Thymus (tissue), 11 donors: ENCODE measurements at regions not wholly inside any gene's neighbourhood (a gene's known extent, or its start where the extent isn't known, plus 50 kb on each side); places are given as distances from the start of the nearest gene placed in this dataset.

Source experiments
- DNase-seq, 9 donors: peaks; one replicate each; pipeline ENCODE4 v3.0.0-alpha.2; 2013; ENCODE audit warnings: low spot score in 9 of 9, low read depth in 6 of 9, missing footprints in 1 of 9
- H3K27ac ChIP-seq, 2 donors: one replicate each; pipeline ENCODE4 v1.5.1; 2013; ENCODE audit warnings: control low read depth in 1 of 2, low read depth in 1 of 2, low read length in 1 of 2, mild to moderate bottlenecking in 1 of 2, moderate library complexity in 1 of 2
- H3K27me3 ChIP-seq, 2 donors: one replicate each; pipeline ENCODE4 v1.5.1; 2013; ENCODE audit warnings: low read length in 1 of 2; ENCODE audit not compliant: control insufficient read depth in 2 of 2, insufficient read depth in 1 of 2
- H3K36me3 ChIP-seq, 2 donors: one replicate each; pipeline ENCODE4 v1.5.1; 2013; ENCODE audit warnings: low read length in 1 of 2, mild to moderate bottlenecking in 1 of 2, moderate library complexity in 1 of 2; ENCODE audit not compliant: control insufficient read depth in 2 of 2, insufficient read depth in 2 of 2
- H3K4me1 ChIP-seq, 2 donors: one replicate each; pipeline ENCODE4 v1.5.1; 2013; ENCODE audit warnings: low read length in 2 of 2; ENCODE audit not compliant: control insufficient read depth in 2 of 2, insufficient read depth in 2 of 2
- H3K4me3 ChIP-seq, 2 donors: one replicate each; pipeline ENCODE4 v1.5.1; 2013; ENCODE audit warnings: low read length in 2 of 2, control low read depth in 1 of 2, mild to moderate bottlenecking in 1 of 2
- H3K9me3 ChIP-seq, 2 donors: one replicate each; pipeline ENCODE4 v1.5.1; 2013; ENCODE audit warnings: low read length in 1 of 2, mild to moderate bottlenecking in 1 of 2; ENCODE audit not compliant: control insufficient read depth in 2 of 2, insufficient read depth in 1 of 2
- WGBS: extraction: QIAGEN DNeasy Blood & Tissue Kit; methylation state at CpG from one replicate; pipeline ENCODE4 v1.1.7; 2013; 5-methylcytosine and 5-hydroxymethylcytosine counted together
- donor health status: healthy.

DNA sequence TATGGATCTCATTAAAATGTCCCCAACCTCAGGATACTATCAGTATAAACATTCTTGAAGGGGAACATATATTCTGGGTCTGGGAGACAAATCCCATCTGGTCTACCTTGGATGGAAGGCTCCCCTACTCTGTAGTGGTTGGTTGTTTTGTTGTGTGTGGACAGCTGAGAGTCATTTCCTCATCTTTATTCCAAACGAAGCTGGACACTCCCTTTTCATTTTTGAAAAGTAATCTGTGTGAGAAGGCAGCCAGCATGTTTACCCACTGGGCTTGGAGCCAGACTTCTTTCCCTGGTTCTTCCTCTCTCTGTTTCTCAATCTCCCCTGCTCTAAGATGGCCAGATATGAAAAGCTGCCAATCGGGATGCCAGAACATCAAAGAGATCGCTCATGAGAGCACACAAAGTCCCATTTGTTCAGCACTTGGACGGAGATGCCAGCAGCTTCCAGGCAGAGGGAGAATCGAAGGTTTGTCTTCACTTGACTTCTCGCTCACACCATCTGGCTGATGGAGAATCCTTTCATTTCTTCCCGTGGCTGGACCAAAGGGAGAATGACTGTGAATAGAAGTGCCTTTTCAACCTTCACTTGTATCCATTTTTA is 108.1 kb upstream of the AGR3 start:
- no peaks in the 10 kb centered on the region for H3K36me3 ChIP-seq
- H3K9me3 ChIP-seq: no peaks in the 10 kb centered on the region
- no peak overlapping the region for H3K4me3 ChIP-seq
- 81% methylated on average over 7 of the region's 7 CpGs for WGBS
- no peaks in the 10 kb centered on the region for H3K27me3 ChIP-seq
- no peaks in the 10 kb centered on the region for H3K4me1 ChIP-seq
- H3K27ac ChIP-seq: no peak overlapping the region
- DNase-seq: peak in 1 of 9 donors; percentile 16

DNA sequence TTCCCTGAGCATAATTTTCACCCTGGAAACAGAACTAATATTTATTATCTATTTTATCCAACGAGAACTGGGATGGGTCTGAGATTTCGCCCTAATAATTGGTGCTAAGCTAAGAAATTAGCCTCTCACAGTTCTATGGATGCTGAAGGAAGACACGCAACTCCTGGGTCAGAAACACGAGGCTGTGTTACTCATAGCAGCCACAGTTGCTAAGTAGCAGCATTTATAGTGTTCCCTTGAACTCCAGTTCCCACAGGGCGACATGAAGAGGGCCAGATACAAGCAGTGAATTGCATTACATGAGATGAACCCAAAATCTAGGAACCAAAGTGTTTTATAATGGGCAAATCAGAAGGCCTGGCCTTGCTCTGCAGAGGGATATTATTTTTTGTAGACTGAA is 109.8 kb upstream of the AGR3 start:
- Histone ChIP-seq H3K4me3 (no peak overlapping the region), H3K27ac (no peak overlapping the region), H3K27me3 (no peaks in the 10 kb centered on the region), H3K9me3 (no peaks in the 10 kb centered on the region), H3K36me3 (no peaks in the 10 kb centered on the region), H3K4me1 (no peaks in the 10 kb centered on the region)
- DNase-seq: no peak
- 96% methylated on average over 5 of the region's 5 CpGs for WGBS

DNA sequence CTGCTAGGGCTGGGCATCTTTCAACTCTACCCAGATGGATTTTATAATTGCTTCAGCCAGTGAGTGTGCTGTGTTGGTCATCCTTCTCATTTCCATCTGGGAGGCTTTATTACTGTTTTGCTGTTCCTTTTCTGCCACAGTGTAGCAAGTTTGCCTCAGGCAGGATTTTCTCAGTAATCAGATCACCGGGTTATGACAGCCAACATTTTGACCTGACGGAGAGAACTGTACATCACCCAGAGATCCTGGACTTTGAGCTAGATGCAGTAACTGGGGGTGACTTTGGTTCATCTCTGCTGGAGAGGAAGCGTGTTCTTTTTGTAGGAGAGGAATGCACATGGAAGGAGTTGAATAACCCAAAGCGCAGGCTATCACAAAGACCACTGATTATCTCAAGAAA is 111.8 kb upstream of the AGR3 start:
- Histone ChIP-seq H3K27me3 (no peaks in the 10 kb centered on the region), H3K4me1 (no peaks in the 10 kb centered on the region), H3K9me3 (no peaks in the 10 kb centered on the region), H3K36me3 (no peaks in the 10 kb centered on the region), H3K27ac (no peak overlapping the region), H3K4me3 (no peak overlapping the region)
- no peak for DNase-seq
- WGBS: 98% methylated on average over 4 of the region's 4 CpGs

DNA sequence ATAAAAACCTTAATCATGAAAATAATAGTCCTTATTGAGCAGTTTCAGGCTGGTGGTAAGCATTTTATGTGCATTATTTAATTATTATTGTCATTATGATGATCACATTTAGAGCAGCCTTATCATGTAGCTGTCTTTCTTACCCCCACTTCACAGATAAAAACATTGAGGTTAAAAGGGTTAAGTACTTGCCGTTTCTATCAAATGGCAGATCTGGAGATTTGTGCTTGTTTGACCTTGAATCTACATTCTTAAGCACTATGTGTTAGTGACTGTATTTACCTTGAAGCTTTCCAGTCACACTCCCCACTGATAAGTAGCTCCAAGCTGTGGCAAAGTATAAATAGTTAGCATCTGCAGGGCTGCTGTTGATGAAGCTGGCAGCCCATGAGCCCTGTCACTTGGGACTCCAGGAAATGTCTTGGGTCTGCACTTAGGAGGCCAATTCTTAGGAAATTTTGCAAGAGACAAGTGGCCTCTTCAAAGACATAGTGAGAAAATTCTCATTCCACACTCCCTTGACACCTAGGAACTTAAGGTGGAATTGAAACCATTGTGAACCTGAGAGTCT is 116.8 kb upstream of the AGR3 start:
- H3K36me3 ChIP-seq: no peaks in the 10 kb centered on the region
- H3K4me3 ChIP-seq: no peak overlapping the region
- H3K27me3 ChIP-seq: no peaks in the 10 kb centered on the region
- no peak overlapping the region for H3K27ac ChIP-seq
- no peaks in the 10 kb centered on the region for H3K4me1 ChIP-seq
- H3K9me3 ChIP-seq: no peaks in the 10 kb centered on the region
- WGBS: 95% methylated on average over 1 of the region's 1 CpG
- DNase-seq: no peak

DNA sequence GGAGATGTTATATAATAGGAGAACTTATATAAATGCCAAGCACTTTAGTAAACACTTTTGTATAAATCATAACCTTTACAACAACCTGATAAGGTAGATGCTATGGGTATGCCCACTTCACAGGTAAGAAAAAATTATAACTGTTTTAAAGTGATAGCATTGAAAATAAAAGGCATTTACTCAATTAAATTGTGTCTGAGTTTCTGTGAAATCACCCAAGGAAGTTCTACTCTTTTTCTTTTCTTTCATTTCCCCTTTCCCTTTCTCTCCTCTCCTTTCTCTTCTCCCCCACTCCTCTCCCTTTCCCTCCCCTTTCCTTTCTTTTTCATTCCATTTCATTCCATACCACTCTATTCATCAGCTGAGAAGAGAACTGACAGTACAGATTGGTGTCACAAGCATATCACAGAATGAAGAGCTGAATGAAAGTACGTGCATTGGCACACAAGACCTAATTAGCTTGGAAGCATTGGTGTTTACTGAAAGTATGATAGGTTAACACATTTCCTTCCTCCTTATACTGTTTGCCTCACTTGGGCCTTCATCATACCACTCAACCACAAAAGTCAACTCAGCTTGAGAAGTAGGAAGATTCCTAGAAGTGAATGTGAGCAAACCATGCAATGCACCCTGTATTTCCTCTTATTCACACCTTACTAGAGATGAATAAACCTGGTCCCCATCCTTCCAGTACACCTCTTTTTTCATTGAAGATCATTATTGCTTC is 117.9 kb upstream of the AGR3 start:
- Histone ChIP-seq H3K27me3 (no peaks in the 10 kb centered on the region), H3K9me3 (no peaks in the 10 kb centered on the region), H3K4me1 (no peaks in the 10 kb centered on the region), H3K27ac (no peak overlapping the region), H3K36me3 (no peaks in the 10 kb centered on the region), H3K4me3 (no peak overlapping the region)
- WGBS: 88% methylated on average over 1 of the region's 1 CpG
- DNase-seq: peak in 2 of 9 donors; percentile 17 to 31

DNA sequence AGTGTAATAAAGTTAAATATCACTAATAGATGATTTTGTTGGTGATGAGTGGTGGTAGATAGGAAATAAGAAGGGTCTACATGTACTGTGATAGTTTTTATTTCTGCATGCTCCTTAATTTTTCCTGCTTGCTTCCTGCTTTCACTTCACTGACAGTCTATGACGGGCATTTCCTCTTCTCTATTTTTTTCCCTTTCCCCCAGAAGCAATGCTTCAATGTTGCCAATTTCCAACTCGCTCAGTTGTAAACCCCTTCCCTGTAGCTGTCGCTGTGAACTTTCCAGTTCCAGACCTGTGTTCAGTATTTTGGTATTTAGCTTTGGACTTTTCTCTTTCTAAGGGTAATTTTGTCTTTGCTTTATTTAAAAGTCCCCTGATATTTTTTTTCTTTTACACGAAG is 123.5 kb upstream of the AGR3 start:
- H3K36me3 ChIP-seq: no peaks in the 10 kb centered on the region
- H3K27ac ChIP-seq: no peak overlapping the region
- no peaks in the 10 kb centered on the region for H3K4me1 ChIP-seq
- no peak overlapping the region for H3K4me3 ChIP-seq
- WGBS: 96% methylated on average over 4 of the region's 4 CpGs
- DNase-seq: no peak
- H3K9me3 ChIP-seq: no peaks in the 10 kb centered on the region
- H3K27me3 ChIP-seq: no peaks in the 10 kb centered on the region

DNA sequence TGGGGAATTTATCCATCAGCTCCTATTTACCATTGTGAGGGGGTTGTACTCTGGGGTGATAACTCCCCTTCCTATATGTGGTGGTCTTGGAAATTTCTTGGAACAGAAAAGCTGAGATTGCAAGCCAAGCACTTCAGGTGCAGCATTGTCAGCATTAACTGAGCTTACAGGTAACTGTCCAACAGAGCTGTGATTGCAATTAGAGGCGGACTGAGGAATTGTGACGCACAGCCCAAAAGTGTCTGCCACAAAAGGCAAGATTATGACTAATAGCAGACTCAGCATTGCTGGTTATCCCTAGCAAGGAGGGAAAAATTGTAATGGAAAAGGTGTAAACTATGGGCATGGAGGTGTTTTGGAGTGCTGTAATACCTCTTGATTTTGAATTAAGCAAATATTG is 126.1 kb upstream of the AGR3 start:
- no peak for DNase-seq
- H3K27ac ChIP-seq: no peak overlapping the region
- 96% methylated on average over 2 of the region's 2 CpGs for WGBS

DNA sequence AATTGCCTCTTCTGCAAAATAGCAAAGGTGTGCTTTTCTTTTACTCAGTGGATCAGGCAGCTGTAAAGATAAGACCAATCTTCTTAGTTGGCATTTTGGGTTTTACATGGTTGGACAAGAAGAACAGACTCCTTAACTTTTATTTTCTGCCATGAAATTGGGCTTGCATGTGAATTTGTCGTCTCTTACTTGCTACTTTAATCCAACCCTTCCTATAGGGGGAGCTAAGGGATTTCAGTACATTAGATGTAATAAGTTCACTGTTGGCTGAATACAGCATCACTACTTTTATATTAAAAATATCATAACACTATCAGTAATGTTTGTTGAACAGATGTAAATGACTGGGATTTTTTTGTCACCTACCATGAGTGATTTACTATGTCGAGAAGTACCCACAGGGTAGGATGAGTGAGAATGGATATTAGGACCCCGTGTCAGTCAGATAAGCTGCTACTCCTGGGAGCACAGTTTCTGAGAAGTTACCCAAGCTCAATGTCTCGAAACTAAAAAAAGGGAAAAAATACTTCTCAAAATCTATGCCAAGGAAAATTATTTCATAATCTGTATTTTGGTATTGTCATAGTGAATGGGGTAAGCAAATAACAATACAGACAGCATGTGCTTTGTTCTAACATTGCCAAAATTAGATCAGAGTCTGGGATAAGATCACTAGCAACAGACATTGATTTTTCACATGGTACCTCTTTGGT is 127.4 kb upstream of the AGR3 start:
- Histone ChIP-seq H3K4me3 (no peak overlapping the region), H3K27me3 (no peaks in the 10 kb centered on the region), H3K9me3 (no peaks in the 10 kb centered on the region), H3K36me3 (no peaks in the 10 kb centered on the region), H3K4me1 (no peaks in the 10 kb centered on the region), H3K27ac (no peak overlapping the region)
- DNase-seq: peak in 1 of 9 donors; percentile 33
- 78% methylated on average over 4 of the region's 4 CpGs for WGBS

More for the DNA sequence above, 126.1 kb upstream of the AGR3 start:
- no peak overlapping the region for H3K4me3 ChIP-seq
- no peaks in the 10 kb centered on the region for H3K4me1 ChIP-seq
- H3K36me3 ChIP-seq: no peaks in the 10 kb centered on the region
- no peaks in the 10 kb centered on the region for H3K27me3 ChIP-seq
- no peaks in the 10 kb centered on the region for H3K9me3 ChIP-seq

DNA sequence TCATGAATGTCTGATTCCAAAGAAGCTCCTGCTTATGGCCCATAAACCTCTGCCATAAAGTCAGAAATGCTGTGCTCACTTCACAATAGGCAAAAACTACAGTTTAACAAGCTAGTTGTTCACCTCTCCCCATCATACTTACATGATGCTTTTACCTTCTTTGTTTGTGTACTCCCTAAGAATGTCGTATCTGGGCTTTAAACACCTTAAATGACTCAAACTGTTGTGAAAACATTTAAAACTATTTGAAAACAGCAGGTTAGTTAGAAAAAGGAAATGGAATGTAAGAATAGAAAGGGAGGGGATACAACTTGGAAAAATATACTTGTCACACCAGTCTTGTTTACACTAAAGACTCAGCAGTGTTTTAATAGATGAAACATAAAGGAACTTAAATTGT is 128.2 kb upstream of the AGR3 start:
- no peak for DNase-seq
- Histone ChIP-seq H3K27ac (no peak overlapping the region), H3K36me3 (no peaks in the 10 kb centered on the region), H3K9me3 (no peaks in the 10 kb centered on the region), H3K4me3 (no peak overlapping the region), H3K27me3 (no peaks in the 10 kb centered on the region), H3K4me1 (no peaks in the 10 kb centered on the region)
- WGBS: 92% methylated on average over 1 of the region's 1 CpG
